ENCODE measurements at regions not wholly inside any gene's neighbourhood (a gene's known extent, or its start where the extent isn't known, plus 50 kb on each side); places are given as distances from the start of the nearest gene placed in this dataset.

- no peak for ATAC-seq (ENCODE audit: low FRiP score)
- no peak for TF ChIP-seq CTCF (IDR thresholded peaks at IDR 0.05)
- no peak for DNase-seq (ENCODE audit: low spot score)
Observed at GRCh38 chr14:49505041-49505766, 81.0 kb downstream of the RPS29 start.

GRCh38 chr14:49497725-49498348 is 88.3 kb downstream of the RPS29 start:
- no peak for ATAC-seq (ENCODE audit: low FRiP score)
- no peak for DNase-seq (ENCODE audit: low spot score)
- peak in 2 of 3 donors; percentile 13 to 16 for TF ChIP-seq CTCF (IDR thresholded peaks at IDR 0.05)

GRCh38 chr14:49497267-49497666 is 88.9 kb downstream of the RPS29 start:
- ATAC-seq (ENCODE audit: low FRiP score) (no peak), DNase-seq (ENCODE audit: low spot score) (no peak)
- TF ChIP-seq CTCF (IDR thresholded peaks at IDR 0.05): no peak

GRCh38 chr14:49494836-49495235 is 91.3 kb downstream of the RPS29 start:
- ATAC-seq (ENCODE audit: low FRiP score): no peak
- no peak for DNase-seq (ENCODE audit: low spot score)
- TF ChIP-seq CTCF (IDR thresholded peaks at IDR 0.05): no peak

- no peak for TF ChIP-seq CTCF (IDR thresholded peaks at IDR 0.05)
- no peak for DNase-seq (ENCODE audit: low spot score)
- ATAC-seq (ENCODE audit: low FRiP score): no peak
Observed at GRCh38 chr14:49493557-49493956, 92.6 kb downstream of the RPS29 start.

- ATAC-seq (ENCODE audit: low FRiP score): no peak
- TF ChIP-seq CTCF (IDR thresholded peaks at IDR 0.05): no peak
- DNase-seq (ENCODE audit: low spot score): no peak
Observed at GRCh38 chr14:49492151-49492550, 94.0 kb downstream of the RPS29 start.

GRCh38 chr14:49489341-49489740 is 96.8 kb downstream of the RPS29 start:
- DNase-seq (ENCODE audit: low spot score): no peak
- ATAC-seq (ENCODE audit: low FRiP score): no peak
- TF ChIP-seq CTCF (IDR thresholded peaks at IDR 0.05): no peak
